H9 (cell line): ENCODE measurements at regions not wholly inside any gene's neighbourhood (a gene's known extent, or its start where the extent isn't known, plus 50 kb on each side); places are given as distances from the start of the nearest gene placed in this dataset.

ENCODE experiments used
- DNase-seq: peaks from one replicate; pipeline ENCODE4 v3.0.0-alpha.2; 2017
- H2AFZ ChIP-seq: one replicate; pipeline ENCODE4 v1.6.1; 2013; ENCODE audit warnings: mild to moderate bottlenecking, low read length, control low read depth, moderate library complexity
- H2AK5ac ChIP-seq: 2 replicates; pipeline ENCODE4 v1.6.1; 2013; ENCODE audit warnings: low read length, control low read depth, mixed read lengths; ENCODE audit not compliant: insufficient read length
- H2BK120ac ChIP-seq: one replicate; pipeline ENCODE4 v1.6.1; 2013; ENCODE audit warnings: low read depth, mild to moderate bottlenecking, low read length, control low read depth, inconsistent platforms; ENCODE audit not compliant: poor library complexity, severe bottlenecking
- H2BK12ac ChIP-seq: 2 replicates; pipeline ENCODE4 v1.6.1; 2013; ENCODE audit warnings: low read length, control low read depth, mixed read lengths, low read depth; ENCODE audit not compliant: insufficient read length
- H2BK15ac ChIP-seq: 2 replicates; pipeline ENCODE4 v1.6.1; 2013; ENCODE audit warnings: low read depth, low read length, control low read depth
- H2BK20ac ChIP-seq: one replicate; pipeline ENCODE4 v1.6.1; 2013; ENCODE audit warnings: low read depth, mild to moderate bottlenecking, low read length, control low read depth, inconsistent platforms; ENCODE audit not compliant: poor library complexity, severe bottlenecking
- H2BK5ac ChIP-seq: 2 replicates; pipeline ENCODE4 v1.6.1; 2013; ENCODE audit warnings: low read length, control low read depth, mixed read lengths; ENCODE audit not compliant: insufficient read length
- H3K14ac ChIP-seq: 2 replicates; pipeline ENCODE4 v1.6.1; 2013; ENCODE audit warnings: low read length, control low read depth; ENCODE audit not compliant: insufficient read depth
- H3K18ac ChIP-seq: 2 replicates; pipeline ENCODE4 v1.6.1; 2013; ENCODE audit warnings: low read depth, mild to moderate bottlenecking, mixed read lengths, low read length, control low read depth; ENCODE audit not compliant: insufficient read length
- H3K23ac ChIP-seq: 2 replicates; pipeline ENCODE4 v1.6.1; 2013; ENCODE audit warnings: low read length, control low read depth, mixed read lengths, low read depth; ENCODE audit not compliant: insufficient read length
- H3K23me2 ChIP-seq: 2 replicates; pipeline ENCODE4 v1.6.1; 2013; ENCODE audit warnings: low read depth, mild to moderate bottlenecking, mixed read lengths, low read length, control low read depth; ENCODE audit not compliant: insufficient read length, poor library complexity, severe bottlenecking
- H3K27ac ChIP-seq: 2 replicates; pipeline ENCODE4 v1.5.1; 2013; ENCODE audit warnings: low read length, control low read depth, mixed read lengths, low read depth; ENCODE audit not compliant: insufficient read length
- H3K27me3 ChIP-seq: 2 replicates; pipeline ENCODE4 v1.6.1; 2013; ENCODE audit warnings: low read length, control low read depth, inconsistent platforms; ENCODE audit not compliant: insufficient read depth
- H3K4ac ChIP-seq: 2 replicates; pipeline ENCODE4 v1.6.1; 2013; ENCODE audit warnings: low read depth, mild to moderate bottlenecking, control low read depth, inconsistent platforms, low read length, moderate library complexity
- H3K4me1 ChIP-seq: 2 replicates; pipeline ENCODE4 v1.6.1; 2013; ENCODE audit warnings: low read length, control low read depth, inconsistent platforms; ENCODE audit not compliant: insufficient read depth
- H3K4me2 ChIP-seq: 2 replicates; pipeline ENCODE4 v1.6.1; 2013; ENCODE audit warnings: low read length, control low read depth, mixed read lengths; ENCODE audit not compliant: insufficient read length, insufficient read depth
- H3K56ac ChIP-seq: 2 replicates; pipeline ENCODE4 v1.6.1; 2013; ENCODE audit warnings: low read depth, mild to moderate bottlenecking, mixed read lengths, low read length, control low read depth; ENCODE audit not compliant: insufficient read length
- H3K79me1 ChIP-seq: 2 replicates; pipeline ENCODE4 v1.6.1; 2013; ENCODE audit warnings: low read depth, mild to moderate bottlenecking, moderate library complexity, low read length, control low read depth, inconsistent platforms; ENCODE audit not compliant: insufficient read depth, poor library complexity, severe bottlenecking
- H3K79me2 ChIP-seq: 2 replicates; pipeline ENCODE4 v1.6.1; 2013; ENCODE audit warnings: low read length, control low read depth, inconsistent platforms; ENCODE audit not compliant: insufficient read depth
- H3K9ac ChIP-seq: 2 replicates; pipeline ENCODE4 v1.6.1; 2013; ENCODE audit warnings: low read length, control low read depth, mixed read lengths; ENCODE audit not compliant: insufficient read length; ENCODE audit errors: extremely low read depth
- H3K9me3 ChIP-seq: one replicate; pipeline ENCODE4 v1.6.1; 2013; ENCODE audit warnings: low read depth, low read length, inconsistent platforms; ENCODE audit not compliant: control insufficient read depth
- H3T11ph ChIP-seq: one replicate; pipeline ENCODE4 v1.6.1; 2013; ENCODE audit warnings: mild to moderate bottlenecking, low read length, control low read depth, inconsistent platforms
- H4K20me1 ChIP-seq: one replicate; pipeline ENCODE4 v1.6.1; 2013; ENCODE audit not compliant: control insufficient read depth, insufficient read length, insufficient read depth
- H4K5ac ChIP-seq: 2 replicates; pipeline ENCODE4 v1.6.1; 2013; ENCODE audit warnings: low read depth, mild to moderate bottlenecking, mixed read lengths, low read length, control low read depth; ENCODE audit not compliant: insufficient read length
- H4K8ac ChIP-seq: replicated peaks from 2 replicates; pipeline ENCODE4 v1.6.1; 2013; ENCODE audit warnings: low read length, control low read depth, mixed read lengths, low read depth; ENCODE audit not compliant: insufficient read length
- H4K91ac ChIP-seq: 2 replicates; pipeline ENCODE4 v1.6.1; 2013; ENCODE audit warnings: low read depth, mild to moderate bottlenecking, moderate library complexity, mixed read lengths, low read length, control low read depth; ENCODE audit not compliant: insufficient read length
- H3K27ac Mint-ChIP-seq, 3 experiments: 2 replicates in 2 of 3; 3 replicates in 1 of 3; pipeline ENCODE4 v1.8.0; 2020 to 2021; ENCODE audit warnings: mixed read lengths in 3 of 3, mild to moderate bottlenecking in 1 of 3, moderate library complexity in 1 of 3
- H3K27me3 Mint-ChIP-seq: 2 replicates; pipeline ENCODE4 v1.8.0; 2021; ENCODE audit warnings: low read depth, mild to moderate bottlenecking, moderate library complexity, mixed read lengths
- H3K36me3 Mint-ChIP-seq, 3 experiments: 2 replicates in 2 of 3; 3 replicates in 1 of 3; pipeline ENCODE4 v1.8.0; 2020 to 2021; ENCODE audit warnings: low read depth in 3 of 3, mixed read lengths in 3 of 3; ENCODE audit not compliant: insufficient read depth in 1 of 3
- H3K4me1 Mint-ChIP-seq, 2 experiments: 2 replicates each; pipeline ENCODE4 v1.8.0; 2020; ENCODE audit warnings: mixed read lengths in 2 of 2
- H3K4me3 Mint-ChIP-seq, 2 experiments: 2 replicates in 1 of 2; 3 replicates in 1 of 2; pipeline ENCODE4 v1.8.0; 2020 to 2021; ENCODE audit warnings: mild to moderate bottlenecking in 2 of 2, mixed read lengths in 2 of 2, moderate library complexity in 1 of 2
- H3K9me3 Mint-ChIP-seq, 2 experiments: 2 replicates in 1 of 2; 3 replicates in 1 of 2; pipeline ENCODE4 v1.8.0; 2020; ENCODE audit warnings: mild to moderate bottlenecking in 2 of 2, mixed read lengths in 2 of 2, moderate library complexity in 1 of 2
- CTCF ChIP-seq: fragments of 200-600 bp; sonication (generic); conservative IDR thresholded peaks from 3 replicates; pipeline ENCODE4 v1.8.0; 2021; ENCODE audit warnings: antibody characterized with exemption, mild to moderate bottlenecking
- WGBS: extraction: QIAGEN DNeasy Blood & Tissue Kit; methylation state at CpG from one replicate; pipeline ENCODE4 v1.1.7; 2013; ENCODE audit warnings: missing lambda C conversion rate, low lambda C conversion rate, mixed read lengths; ENCODE audit not compliant: insufficient read length; ENCODE audit errors: extremely low coverage; 5-methylcytosine and 5-hydroxymethylcytosine counted together

- no peak overlapping the region for H2BK5ac ChIP-seq
- Mint-ChIP-seq H3K4me3 (no peak overlapping the region), H3K27me3 (peaks cover 11% of the 10 kb centered on the region), H3K4me1 (peaks cover 6 to 10% of the 10 kb centered on the region in 2 experiments; a peak in 3 of 4 replicates), H3K27ac (no peak overlapping the region), H3K9me3 (peaks cover 4 to 7% of the 10 kb centered on the region in 2 experiments; a peak in 4 of 5 replicates), H3K36me3 (peaks cover 3 to 6% (median 3%) of the 10 kb centered on the region in 3 experiments; a peak in 5 of 7 replicates)
- no peak overlapping the region for H2BK12ac ChIP-seq
- no peak overlapping the region for H2AFZ ChIP-seq
- H3K9me3 ChIP-seq, result no peaks in the 10 kb centered on the region
- no peak overlapping the region for H3K9ac ChIP-seq
- DNase-seq, result no peak
- H3K4ac ChIP-seq, result no peak overlapping the region
- H3K56ac ChIP-seq, result no peak overlapping the region
- no CpG with 5 or more reads among the region's 2 CpGs for WGBS
- no peaks in the 10 kb centered on the region for H3K79me2 ChIP-seq
- no peaks in the 10 kb centered on the region for H3K23me2 ChIP-seq
- H3K18ac ChIP-seq, result no peak overlapping the region
- no peak overlapping the region for H4K91ac ChIP-seq
- H2AK5ac ChIP-seq, result no peak overlapping the region
- no peak for TF ChIP-seq CTCF
- no peak overlapping the region for H3K4me2 ChIP-seq
- no peaks in the 10 kb centered on the region for H3K4me1 ChIP-seq
- no peaks in the 10 kb centered on the region for H3K79me1 ChIP-seq
- H2BK15ac ChIP-seq, result no peak overlapping the region
- H3K27me3 ChIP-seq, result no peaks in the 10 kb centered on the region
- no peak overlapping the region for H3T11ph ChIP-seq
- no peak overlapping the region for H3K14ac ChIP-seq
- no peak overlapping the region for H4K8ac ChIP-seq
- peak overlapping the region; percentile 49 for H4K5ac ChIP-seq
- no peaks in the 10 kb centered on the region for H4K20me1 ChIP-seq
- H2BK120ac ChIP-seq, result no peak overlapping the region
- H3K27ac ChIP-seq, result no peak overlapping the region
- H2BK20ac ChIP-seq, result no peak overlapping the region
- H3K23ac ChIP-seq, result no peak overlapping the region
These were observed 245.5 kb downstream of the BCL11B start for GRCh38 chr14:99026471-99026870.
